NCI-H748 treated with DMSO at 0.1 percent for 48 hours (cell line): ENCODE measurements at regions not wholly inside any gene's neighbourhood (a gene's known extent, or its start where the extent isn't known, plus 50 kb on each side); places are given as distances from the start of the nearest gene placed in this dataset.
"Not testable (repeated sequence)": the region's sequence is repeated elsewhere in the genome, so short reads cannot be mapped to it uniquely, and the experiment has no call there.

Experiments used
- DNase-seq: peaks from one replicate; lab custom pipeline; 2025; lab: John Stamatoyannopoulos, UW

- no peak for DNase-seq
Observed at GRCh38 chr9:22170556-22170955, 161.5 kb upstream of the CDKN2B start.

GRCh38 chr9:22170990-22171670 is 162.0 kb upstream of the CDKN2B start:
- no peak for DNase-seq

- DNase-seq = no peak
Observed at GRCh38 chr9:22171691-22172090, 162.6 kb upstream of the CDKN2B start.

GRCh38 chr9:22173908-22174307 is 164.8 kb upstream of the CDKN2B start:
- no peak for DNase-seq

- DNase-seq = no peak
Observed at GRCh38 chr9:22175972-22176545, 167.0 kb upstream of the CDKN2B start.

- not testable (repeated sequence) for DNase-seq
Observed at GRCh38 chr9:22181021-22181420, 171.9 kb upstream of the CDKN2B start.

GRCh38 chr9:22189471-22189870 is 180.4 kb upstream of the CDKN2B start:
- DNase-seq = no peak

GRCh38 chr9:22197000-22197399 is 187.9 kb upstream of the CDKN2B start:
- not testable (repeated sequence) for DNase-seq

- no peak for DNase-seq
Observed at GRCh38 chr9:22198681-22199080, 189.6 kb upstream of the CDKN2B start.

- DNase-seq = no peak
Observed at GRCh38 chr9:22201256-22201655, 192.2 kb upstream of the CDKN2B start.

- no peak for DNase-seq
Observed at GRCh38 chr9:22203371-22204138, 194.4 kb upstream of the CDKN2B start.

GRCh38 chr9:22204240-22204639 is 195.1 kb upstream of the CDKN2B start:
- no peak for DNase-seq

GRCh38 chr9:22206833-22207232 is 197.7 kb upstream of the CDKN2B start:
- DNase-seq = no peak

GRCh38 chr9:22208846-22209585 is 199.9 kb upstream of the CDKN2B start:
- no peak for DNase-seq

- no peak for DNase-seq
Observed at GRCh38 chr9:22210262-22210661, 201.2 kb upstream of the CDKN2B start.

GRCh38 chr9:22210936-22211335 is 201.8 kb upstream of the CDKN2B start:
- DNase-seq = no peak

GRCh38 chr9:22211588-22212360 is 202.7 kb upstream of the CDKN2B start:
- DNase-seq = no peak

GRCh38 chr9:22214021-22214420 is 204.9 kb upstream of the CDKN2B start:
- DNase-seq = no peak

GRCh38 chr9:22214497-22215031 is 205.5 kb upstream of the CDKN2B start:
- DNase-seq = no peak

- no peak for DNase-seq
Observed at GRCh38 chr9:22215521-22215920, 206.4 kb upstream of the CDKN2B start.

- no peak for DNase-seq
Observed at GRCh38 chr9:22216730-22217172, 207.6 kb upstream of the CDKN2B start.
